Keratinocyte (primary cell): ENCODE measurements at regions not wholly inside any gene's neighbourhood (a gene's known extent, or its start where the extent isn't known, plus 50 kb on each side); places are given as distances from the start of the nearest gene placed in this dataset.

ENCODE experiments used
- DNase-seq: peaks from one replicate; pipeline ENCODE4 v3.0.0-alpha.2; 2011; ENCODE audit warnings: low read depth, missing footprints, low spot score
- FAIRE-seq: peaks from 2 replicates; lab custom pipeline; 2011; peaks lifted over from hg19 to GRCh38; lab: Jason Lieb, UNC
- H2AFZ ChIP-seq: 2 replicates; pipeline ENCODE4 v1.6.0; 2012; ENCODE audit warnings: low read length, control low read depth, inconsistent platforms; ENCODE audit not compliant: control insufficient read depth
- H3K27ac ChIP-seq: 2 replicates; pipeline ENCODE4 v1.5.1; 2011; ENCODE audit warnings: low read length; ENCODE audit not compliant: control insufficient read depth, insufficient read depth
- H3K27me3 ChIP-seq: 3 replicates; pipeline ENCODE4 v1.6.0; 2011; ENCODE audit warnings: low read length; ENCODE audit not compliant: control insufficient read depth, insufficient read depth; ENCODE audit errors: extremely low read depth
- H3K36me3 ChIP-seq, 2 experiments: 2 replicates in 1 of 2; 3 replicates in 1 of 2; pipeline ENCODE4 v1.5.1; 2011; ENCODE audit warnings: low read length in 2 of 2, mild to moderate bottlenecking in 1 of 2; ENCODE audit not compliant: control insufficient read depth in 2 of 2, insufficient read depth in 2 of 2; ENCODE audit errors: extremely low read depth in 1 of 2
- H3K4me1 ChIP-seq: 3 replicates; pipeline ENCODE4 v1.5.1; 2011; ENCODE audit warnings: low read length; ENCODE audit not compliant: control insufficient read depth, insufficient read depth; ENCODE audit errors: extremely low read depth
- H3K4me2 ChIP-seq: 3 replicates; pipeline ENCODE4 v1.6.0; 2011; ENCODE audit warnings: low read depth, low read length; ENCODE audit not compliant: control insufficient read depth, insufficient read depth; ENCODE audit errors: extremely low read depth
- H3K4me3 ChIP-seq, 3 experiments: fragments of 200-600 bp in 1 of 3; sonication (generic) in 1 of 3; 2 replicates in 2 of 3; 3 replicates in 1 of 3; pipeline ENCODE4 v1.5.1; 2011 to 2016; ENCODE audit warnings: low read length in 3 of 3, mild to moderate bottlenecking in 3 of 3, control low read depth in 2 of 3, inconsistent platforms in 1 of 3, low read depth in 1 of 3, mixed read lengths in 1 of 3, mixed run types in 1 of 3, moderate library complexity in 1 of 3; ENCODE audit not compliant: control insufficient read depth in 2 of 3, insufficient read depth in 2 of 3; ENCODE audit errors: extremely low read depth in 1 of 3
- H3K79me2 ChIP-seq: 2 replicates; pipeline ENCODE4 v1.6.0; 2012; ENCODE audit warnings: low read length; ENCODE audit not compliant: control insufficient read depth, insufficient read depth
- H3K9ac ChIP-seq: 3 replicates; pipeline ENCODE4 v1.6.0; 2011; ENCODE audit warnings: low read length; ENCODE audit not compliant: control insufficient read depth, insufficient read depth; ENCODE audit errors: extremely low read depth
- H3K9me1 ChIP-seq: 3 replicates; pipeline ENCODE4 v1.6.0; 2011; ENCODE audit warnings: low read length; ENCODE audit not compliant: control insufficient read depth, insufficient read depth; ENCODE audit errors: extremely low read depth
- H3K9me3 ChIP-seq: 2 replicates; pipeline ENCODE4 v1.5.1; 2012; ENCODE audit warnings: low read depth, low read length; ENCODE audit not compliant: control insufficient read depth
- H4K20me1 ChIP-seq: 3 replicates; pipeline ENCODE4 v1.6.0; 2011; ENCODE audit warnings: low read length; ENCODE audit not compliant: control insufficient read depth, insufficient read depth; ENCODE audit errors: extremely low read depth
- CTCF ChIP-seq, 3 experiments: IDR thresholded peaks in 1 of 3; conservative IDR thresholded peaks in 1 of 3; optimal IDR thresholded peaks in 1 of 3; 2 replicates in 2 of 3; 3 replicates in 1 of 3; pipeline versions ENCODE3 to v1.5.1; 2011; ENCODE audit warnings: low read length in 3 of 3, mild to moderate bottlenecking in 3 of 3, moderate library complexity in 2 of 3, control low read depth in 1 of 3, inconsistent platforms in 1 of 3; ENCODE audit not compliant: insufficient read depth in 2 of 3; ENCODE audit errors: extremely low read depth in 1 of 3
- EZH2 ChIP-seq: IDR thresholded peaks from one replicate; pipeline ENCODE4 v1.6.1; 2012; ENCODE audit warnings: inconsistent platforms, mild to moderate bottlenecking, low read length, moderate library complexity
- dilution Hi-C: fragments of 300-500 bp; cut with MboI; formaldehyde crosslinking; loops from one replicate; pipeline ENCODE4 v1.7.0; 2020; ENCODE audit warnings: low sequenced_read_pairs; ENCODE audit not compliant: extremely low pct_ligation_motif_present

- no peak overlapping the region for H3K4me3 ChIP-seq
- H3K9ac ChIP-seq: no peak overlapping the region
- no peaks in the 10 kb centered on the region for H3K36me3 ChIP-seq
- no peak for TF ChIP-seq CTCF (optimal IDR thresholded peaks at IDR 0.05 in 1 of 3, IDR thresholded peaks at IDR 0.05 in 1 of 3, conservative IDR thresholded peaks at IDR 0.05 in 1 of 3; ENCODE audit: extremely low read depth in 1 of 3, insufficient read depth in 2 of 3, low read length in 3 of 3)
- no peak for TF ChIP-seq EZH2
- no peaks in the 10 kb centered on the region for H3K79me2 ChIP-seq
- H3K9me1 ChIP-seq: no peaks in the 10 kb centered on the region
- no peak for FAIRE-seq
- no peak overlapping the region for H3K27ac ChIP-seq
- H3K4me2 ChIP-seq: no peak overlapping the region
- no peaks in the 10 kb centered on the region for H3K9me3 ChIP-seq
- DNase-seq: no peak
- dilution Hi-C loops: no loop called here
- no peaks in the 10 kb centered on the region for H4K20me1 ChIP-seq
- no peaks in the 10 kb centered on the region for H3K27me3 ChIP-seq
- H2AFZ ChIP-seq: no peak overlapping the region
- H3K4me1 ChIP-seq: no peaks in the 10 kb centered on the region
These were observed 1351.6 kb downstream of the AMY1C start for GRCh38 chr1:105101261-105101660.

- Histone ChIP-seq H3K4me1 (no peaks in the 10 kb centered on the region), H3K4me2 (no peak overlapping the region), H3K27ac (no peak overlapping the region), H2AFZ (no peak overlapping the region), H3K27me3 (no peaks in the 10 kb centered on the region), H4K20me1 (no peaks in the 10 kb centered on the region), H3K4me3 (no peak overlapping the region), H3K9ac (no peak overlapping the region), H3K9me3 (no peaks in the 10 kb centered on the region), H3K79me2 (no peaks in the 10 kb centered on the region), H3K9me1 (no peaks in the 10 kb centered on the region), H3K36me3 (no peaks in the 10 kb centered on the region)
- DNase-seq (no peak), FAIRE-seq (no peak)
- no peak for TF ChIP-seq CTCF (optimal IDR thresholded peaks at IDR 0.05 in 1 of 3, IDR thresholded peaks at IDR 0.05 in 1 of 3, conservative IDR thresholded peaks at IDR 0.05 in 1 of 3; ENCODE audit: extremely low read depth in 1 of 3, insufficient read depth in 2 of 3, low read length in 3 of 3)
- TF ChIP-seq EZH2: no peak
- dilution Hi-C loops: no loop called here
These were observed 1352.7 kb downstream of the AMY1C start for GRCh38 chr1:105102371-105102770.
